ENCODE measurements at regions not wholly inside any gene's neighbourhood (a gene's known extent, or its start where the extent isn't known, plus 50 kb on each side); places are given as distances from the start of the nearest gene placed in this dataset.

DNA sequence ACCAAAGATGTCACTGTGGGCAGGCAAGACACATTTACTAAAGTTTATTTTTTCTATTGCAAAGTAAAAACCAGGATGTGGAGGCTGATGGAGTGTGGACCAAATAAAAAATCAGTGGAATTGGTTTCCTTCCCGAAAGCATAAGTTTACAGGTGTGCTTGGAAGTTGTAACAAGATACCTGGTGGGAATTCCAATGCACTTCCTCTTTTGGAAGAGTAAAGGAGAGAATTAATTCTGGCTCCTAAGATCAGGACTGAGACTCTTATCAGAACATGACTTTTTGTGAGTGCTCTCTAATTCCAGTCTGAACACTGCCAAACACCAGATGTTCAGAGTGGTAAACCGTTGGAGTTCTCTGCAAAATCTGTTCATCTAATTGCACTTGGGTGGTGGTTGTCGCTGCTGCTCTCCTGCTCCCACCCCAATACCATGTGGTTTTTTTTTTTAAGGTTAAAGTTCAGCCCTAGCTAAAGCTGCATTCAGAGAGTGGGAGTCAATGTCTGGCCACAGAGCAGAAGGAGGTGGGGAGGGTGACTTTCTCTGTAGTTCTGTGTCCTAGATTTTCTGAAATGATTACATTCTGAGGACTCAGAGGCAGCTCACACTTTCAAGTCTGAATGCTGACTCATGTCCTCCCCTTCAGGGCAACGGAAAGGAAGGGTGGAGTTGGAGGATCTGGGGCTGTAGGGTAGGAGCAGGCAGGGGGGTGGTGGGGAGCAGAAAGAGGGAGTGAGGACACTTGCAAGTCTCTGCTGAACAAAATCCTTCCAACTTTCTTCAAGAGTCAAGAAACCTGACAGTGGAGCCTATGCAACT is 275.8 kb upstream of the PRDM1 start:
- peak; percentile 79 for ATAC-seq
- DNase-seq (ENCODE audit: low spot score), result no peak
- intact Hi-C loops (cut with DNase I), result no loop called here

DNA sequence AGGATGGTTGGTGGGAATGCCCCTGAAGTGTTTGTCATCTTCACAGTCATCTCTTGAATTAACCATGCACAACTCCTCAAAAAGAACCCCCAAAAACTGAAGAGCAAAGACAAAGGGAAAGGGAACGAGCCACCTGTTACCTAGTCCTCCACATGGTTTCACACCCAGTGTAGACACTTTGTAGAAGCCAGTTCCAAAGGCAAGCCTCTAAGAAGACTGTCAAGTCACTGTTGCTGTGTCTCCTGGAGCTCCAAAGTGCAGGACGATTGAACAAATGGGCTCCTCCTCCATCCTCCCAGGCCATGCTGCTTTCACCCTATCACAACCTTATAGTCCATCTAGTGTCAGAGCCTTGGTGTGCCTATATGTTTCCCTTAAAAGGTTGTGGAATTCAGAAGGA is 277.6 kb upstream of the PRDM1 start:
- intact Hi-C loops (cut with DNase I), result no loop called here
- DNase-seq (ENCODE audit: low spot score) (no peak), ATAC-seq (no peak)

GRCh38 chr6:105807905-105808304 is 278.2 kb upstream of the PRDM1 start:
- no peak for DNase-seq (ENCODE audit: low spot score)
- ATAC-seq, result no peak
- intact Hi-C loops (cut with DNase I), result no loop called here

DNA sequence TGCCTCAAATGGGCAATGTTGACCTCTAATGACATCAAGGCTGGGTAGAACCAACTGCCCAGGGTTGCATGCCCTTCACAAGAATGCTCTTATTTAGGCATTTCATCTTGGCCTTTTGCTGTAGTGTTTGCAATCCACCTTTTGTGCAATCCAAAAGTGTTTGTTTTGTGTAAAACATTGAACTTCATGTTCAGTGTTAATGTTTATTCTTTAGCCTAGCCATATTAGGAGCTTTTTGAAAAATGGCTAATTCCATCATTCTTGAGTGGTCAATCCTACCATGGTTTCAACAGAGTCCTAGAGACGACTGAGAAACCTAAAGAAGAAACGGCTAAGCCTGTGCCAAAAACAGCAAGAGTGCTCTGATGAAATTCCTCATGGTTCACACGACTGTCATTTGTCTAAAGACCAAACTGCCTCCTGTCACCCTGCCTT is 279.6 kb upstream of the PRDM1 start:
- DNase-seq (ENCODE audit: low spot score) (no peak), ATAC-seq (no peak)
- intact Hi-C loops (cut with DNase I), result no loop called here

DNA sequence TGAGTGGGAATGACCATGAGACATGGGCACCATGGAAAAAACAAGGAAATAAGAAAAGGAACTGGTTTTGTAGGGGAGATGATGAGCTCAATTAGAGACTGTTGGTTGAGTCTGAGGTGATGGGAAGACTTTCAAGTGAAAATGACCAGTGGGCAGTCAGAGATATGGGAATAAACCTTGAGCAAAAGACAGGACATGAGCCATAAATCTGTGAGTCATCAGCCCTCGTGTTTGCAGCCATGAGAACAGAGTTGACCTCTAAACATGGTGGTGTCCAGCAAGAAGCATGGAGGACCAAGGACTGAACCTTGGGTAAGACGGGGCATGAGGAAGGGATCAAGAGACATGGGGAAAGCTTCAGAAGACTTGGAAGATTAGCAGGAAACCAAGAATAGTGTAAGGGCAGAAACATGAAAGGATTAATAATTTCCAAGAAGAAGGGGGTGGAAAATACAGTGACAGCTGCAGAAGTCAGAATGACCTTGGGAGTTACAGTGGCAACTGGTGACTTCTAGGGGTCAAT is 280.6 kb upstream of the PRDM1 start:
- ATAC-seq (no peak), DNase-seq (ENCODE audit: low spot score) (no peak)
- intact Hi-C loops (cut with DNase I), result no loop called here

DNA sequence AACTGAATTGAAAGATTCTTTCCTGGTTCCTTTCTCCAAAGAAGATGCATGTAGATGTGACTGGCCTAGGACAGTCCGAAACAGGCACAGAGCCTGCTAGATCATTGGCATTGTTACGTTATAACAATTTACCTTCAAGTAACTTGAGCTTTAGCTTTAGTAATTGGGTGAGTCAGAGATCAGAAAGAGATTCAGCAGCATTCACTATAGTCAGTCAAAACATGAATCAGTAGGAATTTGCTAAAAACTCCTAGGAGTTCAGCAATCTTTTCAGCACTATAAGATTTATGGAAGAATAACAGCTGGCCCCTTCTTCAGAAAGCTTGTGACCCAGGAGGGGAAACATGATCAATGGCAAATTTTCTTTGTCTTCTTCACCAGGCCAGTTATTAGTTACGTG is 281.7 kb upstream of the PRDM1 start:
- intact Hi-C loops (cut with DNase I), result no loop called here
- ATAC-seq, result peak; percentile 28
- no peak for DNase-seq (ENCODE audit: low spot score)

DNA sequence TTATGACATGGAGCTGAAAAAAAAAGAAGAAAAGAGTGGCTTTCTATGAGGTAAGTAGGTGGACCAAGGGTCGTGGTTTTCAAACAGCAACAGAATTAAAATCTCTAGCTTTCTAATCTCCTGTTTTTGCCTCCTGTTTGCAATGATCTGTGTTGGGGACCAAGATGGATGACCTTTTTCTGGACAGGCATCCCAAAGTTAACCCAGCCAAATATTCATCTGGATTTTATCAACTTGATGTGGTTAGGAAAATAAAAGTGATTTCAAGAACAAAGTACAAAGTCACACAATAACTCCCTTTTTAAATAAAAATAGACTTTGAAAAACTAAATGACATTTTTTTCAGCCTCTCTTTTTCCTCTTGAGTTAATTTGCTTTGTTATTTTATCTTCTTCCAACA is 282.1 kb upstream of the PRDM1 start:
- intact Hi-C loops (cut with DNase I), result no loop called here
- DNase-seq (ENCODE audit: low spot score), result no peak
- peak; percentile 68 for ATAC-seq

DNA sequence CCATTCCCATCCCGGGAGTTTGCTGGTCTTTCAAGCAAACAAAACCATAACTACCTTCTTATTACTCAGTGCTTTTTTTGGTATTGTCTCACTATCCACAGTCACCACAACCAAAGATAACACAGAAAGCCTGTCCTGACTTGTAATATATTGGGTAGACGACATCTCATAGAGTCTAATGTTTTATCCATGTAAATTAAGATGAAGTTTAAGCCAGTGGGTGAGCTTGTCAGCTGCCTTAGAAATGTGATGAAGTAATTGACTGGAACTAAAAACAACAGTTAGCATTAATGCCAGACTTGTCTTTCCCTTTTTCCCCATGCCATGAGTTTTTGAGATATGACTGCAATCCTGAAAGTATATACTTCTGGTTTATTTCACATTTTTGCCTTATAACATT is 282.7 kb upstream of the PRDM1 start:
- intact Hi-C loops (cut with DNase I), result no loop called here
- no peak for DNase-seq (ENCODE audit: low spot score)
- ATAC-seq, result no peak

DNA sequence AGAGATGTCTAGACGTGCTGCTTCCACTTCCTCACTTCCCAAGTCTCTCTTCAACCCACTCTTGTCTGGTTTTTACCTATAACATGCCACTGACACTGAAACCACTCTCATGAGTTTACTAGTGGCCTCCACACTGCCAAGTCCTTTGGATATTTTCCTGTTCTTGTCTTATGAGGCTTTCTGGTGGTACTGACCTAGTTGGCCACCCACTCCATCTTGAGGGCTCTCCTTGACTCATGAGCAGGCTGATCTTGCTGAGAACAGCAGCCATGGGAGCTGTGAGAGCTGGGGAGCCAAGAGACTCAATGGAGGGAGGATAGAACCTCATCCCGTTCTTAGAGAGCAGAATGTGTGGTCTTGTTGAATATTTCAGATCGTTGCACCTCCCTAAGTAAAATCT is 283.4 kb upstream of the PRDM1 start:
- DNase-seq (ENCODE audit: low spot score) (no peak), ATAC-seq (no peak)
- intact Hi-C loops (cut with DNase I), result no loop called here

- ATAC-seq (no peak), DNase-seq (ENCODE audit: low spot score) (no peak)
- intact Hi-C loops (cut with DNase I), result no loop called here
Observed at GRCh38 chr6:105800871-105801270, 285.3 kb upstream of the PRDM1 start.

DNA sequence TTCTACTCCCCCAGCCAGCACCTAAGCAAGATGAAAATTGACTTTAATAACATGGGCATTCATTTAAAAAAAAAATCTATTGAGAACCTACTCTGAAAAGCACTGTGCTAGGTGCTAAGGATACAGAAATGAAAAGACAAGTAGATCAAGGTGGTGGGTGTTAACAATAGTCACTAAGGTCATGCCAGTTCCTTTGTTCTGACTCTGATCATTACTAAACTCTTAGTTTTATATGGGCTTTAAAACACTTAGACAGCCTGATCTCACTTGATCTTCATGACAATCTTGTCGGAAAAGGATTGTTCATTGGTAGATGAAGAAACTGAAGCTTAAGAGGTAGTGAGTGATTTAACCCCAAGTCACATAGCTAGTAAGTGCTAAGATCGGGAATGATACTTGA is 285.7 kb upstream of the PRDM1 start:
- no peak for DNase-seq (ENCODE audit: low spot score)
- ATAC-seq, result no peak
- intact Hi-C loops (cut with DNase I), result no loop called here

GRCh38 chr6:105799056-105799455 is 287.1 kb upstream of the PRDM1 start:
- intact Hi-C loops (cut with DNase I), result no loop called here
- ATAC-seq, result peak; percentile 71
- DNase-seq (ENCODE audit: low spot score), result no peak

- no peak for DNase-seq (ENCODE audit: low spot score)
- intact Hi-C loops (cut with DNase I), result no loop called here
- ATAC-seq, result peak; percentile 92
Observed at GRCh38 chr6:105797983-105798453, 288.1 kb upstream of the PRDM1 start.

DNA sequence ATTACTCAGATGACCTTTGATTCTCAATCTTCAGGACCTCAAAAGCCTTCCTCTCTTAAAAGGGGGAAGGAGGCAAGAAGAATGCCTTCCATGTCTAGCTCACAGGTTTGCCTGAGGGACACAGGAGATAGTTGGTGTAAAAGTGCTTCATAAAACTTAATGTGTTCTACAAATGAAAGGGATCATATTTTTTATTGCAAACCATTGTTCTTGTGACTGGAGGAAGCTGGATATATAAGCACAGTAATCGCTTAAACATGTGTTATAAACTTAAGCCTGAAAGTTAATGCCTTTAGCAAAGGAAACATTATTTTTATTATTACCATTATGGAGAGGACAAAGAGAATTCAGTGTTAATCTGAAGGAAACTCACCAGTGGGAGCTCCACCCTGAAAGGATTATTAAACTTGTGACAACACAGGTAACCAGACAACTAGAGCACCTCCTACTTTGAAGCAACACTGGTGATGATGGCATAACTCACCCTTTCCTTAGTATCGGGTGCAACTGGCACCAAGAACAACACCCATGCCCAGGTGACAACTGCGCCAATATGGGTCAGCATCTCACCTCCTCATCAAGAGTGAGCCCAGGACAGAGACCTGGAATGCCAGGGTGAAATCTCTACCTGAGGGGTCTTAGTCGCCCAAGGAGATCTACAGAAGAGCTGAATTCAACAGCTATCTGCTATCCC is 288.7 kb upstream of the PRDM1 start:
- intact Hi-C loops (cut with DNase I), result no loop called here
- no peak for ATAC-seq
- no peak for DNase-seq (ENCODE audit: low spot score)

DNA sequence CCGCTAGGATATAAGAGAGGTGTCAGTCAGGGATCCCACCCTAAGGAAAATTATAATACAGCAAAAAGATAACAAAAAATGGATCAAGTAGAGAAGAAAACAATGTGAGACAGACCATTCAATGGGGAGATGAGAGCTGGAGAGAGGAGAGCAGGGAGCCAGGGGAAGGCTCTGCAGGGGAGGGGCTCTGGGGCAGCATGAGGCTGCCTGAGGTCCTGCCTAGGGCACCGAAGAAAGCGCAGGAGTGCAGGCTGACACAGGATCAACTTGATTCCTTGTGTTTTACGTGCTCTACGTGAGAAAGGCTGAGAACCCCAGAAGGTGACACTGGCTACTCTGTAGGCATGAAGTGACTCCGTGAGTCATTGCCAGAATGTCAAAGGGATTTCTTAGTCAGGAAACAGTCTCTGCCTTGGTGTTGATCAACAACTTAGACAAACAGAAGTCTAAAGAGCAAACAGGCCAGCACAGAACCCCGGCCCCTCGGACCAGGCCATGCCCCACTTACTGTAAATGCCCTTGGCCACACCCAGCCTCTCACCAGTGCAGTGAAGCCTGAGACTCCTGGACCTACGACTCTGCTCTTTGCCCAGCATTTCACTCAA is 290.1 kb upstream of the PRDM1 start:
- DNase-seq (ENCODE audit: low spot score), result no peak
- no peak for ATAC-seq
- intact Hi-C loops (cut with DNase I), result no loop called here

- no peak for ATAC-seq
- DNase-seq (ENCODE audit: low spot score), result no peak
- intact Hi-C loops (cut with DNase I), result no loop called here
Observed at GRCh38 chr6:105795366-105795765, 290.8 kb upstream of the PRDM1 start.

DNA sequence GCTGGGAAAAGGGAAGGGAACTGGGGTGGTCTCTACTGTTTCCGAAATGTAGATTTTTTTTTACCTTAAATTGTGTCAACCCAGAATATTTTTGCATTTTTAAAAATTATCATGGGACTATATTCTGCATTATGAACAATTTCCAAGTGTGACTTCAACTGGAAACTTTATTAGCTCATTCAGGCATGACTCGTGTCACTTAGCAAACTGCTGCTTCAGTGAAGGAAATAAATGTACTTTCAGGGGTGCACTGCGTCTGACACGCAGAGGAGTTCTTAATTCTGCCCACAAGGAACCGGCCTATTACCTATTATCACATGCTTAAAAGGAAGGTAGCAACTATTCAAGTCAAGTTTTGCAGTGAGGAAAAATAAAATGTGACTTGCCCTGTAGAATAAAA is 291.3 kb upstream of the PRDM1 start:
- intact Hi-C loops (cut with DNase I), result no loop called here

DNA sequence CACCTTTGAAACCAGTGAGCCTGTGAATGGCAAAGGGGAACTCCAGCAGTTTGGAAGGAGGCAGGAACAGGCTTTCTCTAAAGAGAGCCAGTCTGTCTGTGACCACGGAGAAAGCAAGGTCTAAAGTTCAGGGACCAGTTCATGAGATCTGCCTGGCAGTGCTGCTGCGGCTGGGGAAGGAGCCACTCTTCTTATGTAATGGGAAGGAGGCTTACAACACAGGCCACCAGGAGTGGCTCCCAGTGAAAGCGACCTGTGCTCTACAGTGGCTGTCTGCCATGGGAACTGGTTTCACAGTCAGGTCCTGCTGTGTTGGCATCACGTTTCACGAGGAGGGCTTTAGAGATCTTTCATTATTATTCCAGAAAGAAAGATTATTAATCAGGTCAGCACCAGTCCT is 291.9 kb upstream of the PRDM1 start:
- intact Hi-C loops (cut with DNase I), result no loop called here
- DNase-seq (ENCODE audit: low spot score), result peak; percentile 72
- ATAC-seq, result peak; percentile 86

More for the DNA sequence above, 291.3 kb upstream of the PRDM1 start:
- ATAC-seq (no peak), DNase-seq (ENCODE audit: low spot score) (no peak)

DNA sequence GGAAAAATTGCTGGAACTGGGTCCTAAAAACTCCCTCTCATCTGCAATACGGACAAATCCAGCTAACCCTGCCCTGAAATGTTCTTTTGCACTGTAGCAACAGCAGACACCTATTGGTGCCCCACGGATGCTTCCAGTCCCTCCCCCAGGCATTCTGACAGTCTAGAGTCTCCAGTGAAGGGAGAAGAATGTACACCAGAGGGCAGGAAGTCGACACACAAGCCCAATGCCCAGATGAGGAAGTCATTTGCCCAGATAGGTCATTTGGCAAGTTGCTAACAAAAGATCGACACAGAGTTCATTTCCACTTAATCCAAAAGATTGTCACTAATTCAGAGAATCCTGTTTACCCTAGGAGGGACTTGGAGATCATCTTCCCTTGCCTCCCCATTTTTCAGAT is 293.0 kb upstream of the PRDM1 start:
- ATAC-seq, result no peak
- intact Hi-C loops (cut with DNase I), result no loop called here

More for the DNA sequence above, 293.0 kb upstream of the PRDM1 start:
- no peak for DNase-seq (ENCODE audit: low spot score)
